ENCODE measurements at regions not wholly inside any gene's neighbourhood (a gene's known extent, or its start where the extent isn't known, plus 50 kb on each side); places are given as distances from the start of the nearest gene placed in this dataset.

DNA sequence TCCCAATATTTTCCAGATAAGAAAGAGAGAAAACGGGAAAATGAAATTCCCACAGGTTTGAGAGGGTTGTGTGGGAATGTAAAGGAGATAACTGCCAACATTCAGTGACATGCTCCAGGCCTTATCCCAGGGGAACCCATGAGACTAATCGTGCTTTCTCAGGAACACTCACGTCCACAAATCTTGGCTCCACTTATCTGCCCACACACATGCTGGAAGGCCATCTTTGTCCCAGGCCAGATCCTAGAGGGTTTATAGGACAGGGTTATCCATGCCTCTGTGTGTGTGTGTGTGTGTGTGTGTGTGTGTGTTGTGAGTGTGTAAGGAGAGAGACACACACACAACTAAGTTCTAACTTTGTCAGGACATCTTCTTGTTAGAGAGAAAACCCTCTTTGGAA lies 182.2 kb upstream of the E2F7 start:
- Histone ChIP-seq H3K36me3 (no peaks in the 10 kb centered on the region), H3K27me3 (replicated peaks; ENCODE audit: insufficient read depth) (no peaks in the 10 kb centered on the region), H3K4me3 (no peak overlapping the region), H3K9me3 (no peaks in the 10 kb centered on the region), H3K4me1 (replicated peaks) (no peaks in the 10 kb centered on the region), H3K27ac (no peak overlapping the region)
- WGBS: 60% methylated on average over 3 of the region's 3 CpGs
- TF ChIP-seq, protein P1, sequence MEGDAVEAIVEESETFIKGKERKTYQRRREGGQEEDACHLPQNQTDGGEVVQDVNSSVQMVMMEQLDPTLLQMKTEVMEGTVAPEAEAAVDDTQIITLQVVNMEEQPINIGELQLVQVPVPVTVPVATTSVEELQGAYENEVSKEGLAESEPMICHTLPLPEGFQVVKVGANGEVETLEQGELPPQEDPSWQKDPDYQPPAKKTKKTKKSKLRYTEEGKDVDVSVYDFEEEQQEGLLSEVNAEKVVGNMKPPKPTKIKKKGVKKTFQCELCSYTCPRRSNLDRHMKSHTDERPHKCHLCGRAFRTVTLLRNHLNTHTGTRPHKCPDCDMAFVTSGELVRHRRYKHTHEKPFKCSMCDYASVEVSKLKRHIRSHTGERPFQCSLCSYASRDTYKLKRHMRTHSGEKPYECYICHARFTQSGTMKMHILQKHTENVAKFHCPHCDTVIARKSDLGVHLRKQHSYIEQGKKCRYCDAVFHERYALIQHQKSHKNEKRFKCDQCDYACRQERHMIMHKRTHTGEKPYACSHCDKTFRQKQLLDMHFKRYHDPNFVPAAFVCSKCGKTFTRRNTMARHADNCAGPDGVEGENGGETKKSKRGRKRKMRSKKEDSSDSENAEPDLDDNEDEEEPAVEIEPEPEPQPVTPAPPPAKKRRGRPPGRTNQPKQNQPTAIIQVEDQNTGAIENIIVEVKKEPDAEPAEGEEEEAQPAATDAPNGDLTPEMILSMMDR (IDR thresholded peaks at IDR 0.05): no peak
- TF ChIP-seq POLR2AphosphoS5 (IDR thresholded peaks at IDR 0.05) (no peak), POLR2A (IDR thresholded peaks at IDR 0.05) (no peak)
- intact Hi-C loops (cut with DNase I): no loop called here
- DNase-seq (ENCODE audit: low spot score): no peak

DNA sequence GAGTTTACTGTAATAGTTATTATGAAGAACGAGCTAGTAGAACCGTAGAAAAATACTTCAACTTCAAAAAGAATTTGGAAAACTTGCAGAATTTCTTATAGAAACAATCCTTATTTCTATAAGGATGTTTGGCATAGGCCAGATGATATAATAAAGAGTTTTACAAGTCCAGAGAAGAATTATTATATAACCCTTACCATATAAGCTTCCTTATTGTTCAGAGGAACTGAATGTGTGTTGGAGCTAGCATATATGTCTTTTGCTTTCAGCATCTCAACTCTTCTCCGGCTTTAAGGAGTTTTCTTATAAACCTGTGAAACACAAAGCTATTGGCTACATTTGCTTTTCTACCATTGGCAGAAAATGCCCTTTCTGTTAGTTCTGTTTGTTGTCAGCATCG lies 178.0 kb upstream of the E2F7 start:
- 84% methylated on average over 4 of the region's 4 CpGs for WGBS
- intact Hi-C loops (cut with DNase I): no loop called here
- TF ChIP-seq POLR2AphosphoS5 (IDR thresholded peaks at IDR 0.05): no peak
- TF ChIP-seq POLR2A (IDR thresholded peaks at IDR 0.05): no peak
- TF ChIP-seq, protein P1 (IDR thresholded peaks at IDR 0.05): no peak

DNA sequence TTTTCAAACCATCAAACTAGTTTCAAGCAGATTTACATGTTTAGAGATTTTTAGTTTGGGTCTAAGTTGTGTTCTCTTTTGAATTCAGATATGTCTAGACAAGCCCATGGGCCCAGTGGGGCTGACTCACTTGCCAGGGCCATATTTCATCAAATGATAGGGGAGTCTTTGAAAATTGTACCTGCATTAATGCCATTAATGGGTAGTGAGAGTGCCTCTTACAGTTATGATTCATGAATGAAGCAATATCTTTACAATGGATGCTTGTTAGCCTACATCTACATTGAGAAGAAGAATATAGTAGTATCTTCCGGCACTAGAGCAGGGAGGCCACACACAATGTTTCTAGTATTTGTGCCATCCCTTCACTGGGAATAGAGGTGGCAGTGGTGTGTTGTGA lies 174.2 kb upstream of the E2F7 start:
- no peak for DNase-seq (ENCODE audit: low spot score)
- no peaks in the 10 kb centered on the region for H3K27me3 ChIP-seq (replicated peaks; ENCODE audit: insufficient read depth)
- H3K4me3 ChIP-seq: no peak overlapping the region
- TF ChIP-seq POLR2AphosphoS5 (IDR thresholded peaks at IDR 0.05) (no peak), POLR2A (IDR thresholded peaks at IDR 0.05) (no peak)
- TF ChIP-seq, protein P1 (IDR thresholded peaks at IDR 0.05): no peak
- H3K4me1 ChIP-seq (replicated peaks): no peaks in the 10 kb centered on the region
- intact Hi-C loops (cut with DNase I): no loop called here
- H3K9me3 ChIP-seq: no peaks in the 10 kb centered on the region
- no peaks in the 10 kb centered on the region for H3K36me3 ChIP-seq
- 86% methylated on average over 1 of the region's 1 CpG for WGBS
- H3K27ac ChIP-seq: no peak overlapping the region

More for the DNA sequence above, 178.0 kb upstream of the E2F7 start:
- Histone ChIP-seq H3K36me3 (no peaks in the 10 kb centered on the region), H3K4me3 (no peak overlapping the region), H3K4me1 (replicated peaks) (no peaks in the 10 kb centered on the region), H3K27me3 (replicated peaks; ENCODE audit: insufficient read depth) (no peaks in the 10 kb centered on the region), H3K27ac (no peak overlapping the region), H3K9me3 (no peaks in the 10 kb centered on the region)
- DNase-seq (ENCODE audit: low spot score): no peak

GRCh38 chr12:77238335-77238734 lies 173.0 kb upstream of the E2F7 start:
- Histone ChIP-seq H3K36me3 (no peaks in the 10 kb centered on the region), H3K4me3 (no peak overlapping the region), H3K27ac (no peak overlapping the region), H3K4me1 (replicated peaks) (no peaks in the 10 kb centered on the region), H3K27me3 (replicated peaks; ENCODE audit: insufficient read depth) (no peaks in the 10 kb centered on the region), H3K9me3 (no peaks in the 10 kb centered on the region)
- TF ChIP-seq, protein P1 (IDR thresholded peaks at IDR 0.05): no peak
- TF ChIP-seq POLR2AphosphoS5 (IDR thresholded peaks at IDR 0.05): no peak
- TF ChIP-seq POLR2A (IDR thresholded peaks at IDR 0.05): no peak
- WGBS: 50% methylated on average over 2 of the region's 2 CpGs
- no peak for DNase-seq (ENCODE audit: low spot score)
- intact Hi-C loops (cut with DNase I): no loop called here

DNA sequence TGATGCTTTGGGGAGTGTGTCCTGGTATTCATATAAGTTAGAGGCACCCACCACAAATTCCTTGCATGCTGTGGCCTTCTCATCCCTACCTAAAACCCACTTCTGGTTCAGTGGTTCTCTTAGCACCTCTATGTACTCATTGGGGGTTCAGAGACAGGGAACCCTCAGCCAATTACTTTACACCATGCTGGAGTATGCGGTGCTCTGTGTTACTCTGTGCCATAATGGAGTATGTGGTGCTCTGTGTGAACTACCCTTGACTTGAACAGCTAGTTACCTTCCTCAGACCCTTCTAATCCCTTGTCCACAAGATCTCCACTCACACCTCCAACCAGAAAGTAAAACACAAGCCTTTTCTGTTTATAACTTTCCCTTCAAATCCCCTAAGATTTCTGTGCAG lies 172.5 kb upstream of the E2F7 start:
- no peak overlapping the region for H3K4me3 ChIP-seq
- H3K27me3 ChIP-seq (replicated peaks; ENCODE audit: insufficient read depth): no peaks in the 10 kb centered on the region
- TF ChIP-seq POLR2A (IDR thresholded peaks at IDR 0.05): no peak
- no peak for TF ChIP-seq POLR2AphosphoS5 (IDR thresholded peaks at IDR 0.05)
- TF ChIP-seq, protein P1 (IDR thresholded peaks at IDR 0.05): no peak
- intact Hi-C loops (cut with DNase I): no loop called here
- no peaks in the 10 kb centered on the region for H3K36me3 ChIP-seq
- no peak for DNase-seq (ENCODE audit: low spot score)
- H3K9me3 ChIP-seq: no peaks in the 10 kb centered on the region
- 80% methylated on average over 1 of the region's 1 CpG for WGBS
- no peaks in the 10 kb centered on the region for H3K4me1 ChIP-seq (replicated peaks)
- H3K27ac ChIP-seq: no peak overlapping the region
